Right renal pelvis (tissue), 4 donors: ENCODE measurements at regions not wholly inside any gene's neighbourhood (a gene's known extent, or its start where the extent isn't known, plus 50 kb on each side); places are given as distances from the start of the nearest gene placed in this dataset.

Experiments used
- DNase-seq, 4 donors: peaks; one replicate each; pipeline ENCODE4 v3.0.0-alpha.2; 2013; ENCODE audit warnings: low read depth in 4 of 4, low spot score in 3 of 4, missing footprints in 1 of 4

GRCh38 chr12:28876196-28876798, 272.8 kb upstream of the FAR2 start:
- DNase-seq, result no peak

GRCh38 chr12:28877854-28878253, 271.2 kb upstream of the FAR2 start:
- no peak for DNase-seq

DNA sequence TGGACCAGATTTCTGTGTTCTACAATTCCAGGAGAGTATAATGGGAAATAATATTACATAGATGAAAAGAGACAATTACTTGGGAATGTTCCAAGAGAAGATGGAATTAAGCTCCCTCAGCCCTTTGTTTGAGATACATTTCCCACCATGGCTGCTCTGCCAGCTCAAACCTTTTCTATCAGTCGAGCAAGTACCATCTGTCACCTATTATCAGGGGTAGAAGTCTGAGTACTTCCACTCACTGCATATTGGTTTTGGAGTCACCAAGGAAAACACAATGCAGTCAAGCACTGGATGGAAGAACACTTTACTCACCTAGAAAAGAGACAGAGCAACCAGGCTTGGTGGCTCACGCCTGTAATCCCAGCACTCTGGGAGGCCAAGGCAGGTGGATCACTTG, 270.4 kb upstream of the FAR2 start:
- DNase-seq, result no peak

- DNase-seq, result no peak
Measured at GRCh38 chr12:28879379-28879778, 269.7 kb upstream of the FAR2 start.

- DNase-seq, result no peak
Measured at GRCh38 chr12:28882444-28882843, 266.6 kb upstream of the FAR2 start.

GRCh38 chr12:28883406-28883997, 265.6 kb upstream of the FAR2 start:
- DNase-seq, result no peak

DNA sequence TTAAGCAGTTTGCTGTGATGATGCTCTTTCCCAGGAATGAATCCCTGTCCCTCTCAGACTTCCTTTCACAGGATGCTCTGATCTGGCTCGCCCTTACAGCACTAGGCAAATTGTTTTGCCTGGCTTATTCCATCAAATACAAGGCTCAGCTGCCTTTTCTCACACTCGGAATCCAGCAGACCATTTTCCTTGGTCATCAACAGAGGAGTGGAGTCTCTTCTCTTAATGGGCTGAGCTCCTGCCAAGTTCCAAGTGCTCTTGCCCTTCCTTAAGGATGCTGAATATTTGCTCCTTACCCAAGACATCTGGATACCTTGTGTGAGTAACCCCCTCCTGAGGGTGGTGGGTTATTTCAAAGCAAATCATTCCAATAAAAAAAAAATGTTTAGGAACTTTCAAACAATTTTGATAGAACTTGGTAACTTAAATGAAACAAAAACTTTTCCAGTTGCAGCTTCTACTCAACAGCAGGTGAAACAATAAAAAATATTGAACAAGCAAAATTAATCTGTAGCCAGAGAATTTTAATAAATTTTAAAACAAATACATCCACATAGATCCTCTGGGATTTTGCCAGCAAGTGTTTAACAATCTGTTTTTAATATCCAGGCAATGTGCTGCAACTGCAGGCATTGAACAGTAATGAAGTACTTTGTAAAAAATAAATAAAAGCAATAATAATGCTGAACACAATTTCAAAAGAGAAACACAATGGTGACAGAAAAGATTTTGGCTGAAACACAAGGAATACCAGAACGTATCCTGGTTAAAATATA, 264.0 kb upstream of the FAR2 start:
- DNase-seq, result no peak

DNA sequence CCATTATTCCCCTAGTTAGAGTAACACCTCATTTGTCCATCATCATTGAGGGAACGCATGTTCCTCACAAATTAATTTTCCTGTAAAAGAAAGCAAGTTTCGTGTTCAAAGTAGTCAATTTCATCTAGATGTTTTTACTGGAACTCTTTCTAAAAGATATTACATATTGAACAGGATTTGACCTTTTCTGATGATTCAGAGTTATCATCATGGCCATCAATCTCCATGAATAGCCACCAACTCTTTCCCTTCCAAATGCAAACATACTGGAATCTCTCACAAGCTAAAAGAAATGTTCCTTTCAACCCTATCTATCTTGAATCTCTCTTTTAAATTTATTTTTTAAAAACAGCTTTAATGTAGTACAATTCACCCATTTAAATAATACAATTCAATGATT, 263.1 kb upstream of the FAR2 start:
- no peak for DNase-seq

- no peak for DNase-seq
Measured at GRCh38 chr12:28887461-28887990, 261.6 kb upstream of the FAR2 start.

DNA sequence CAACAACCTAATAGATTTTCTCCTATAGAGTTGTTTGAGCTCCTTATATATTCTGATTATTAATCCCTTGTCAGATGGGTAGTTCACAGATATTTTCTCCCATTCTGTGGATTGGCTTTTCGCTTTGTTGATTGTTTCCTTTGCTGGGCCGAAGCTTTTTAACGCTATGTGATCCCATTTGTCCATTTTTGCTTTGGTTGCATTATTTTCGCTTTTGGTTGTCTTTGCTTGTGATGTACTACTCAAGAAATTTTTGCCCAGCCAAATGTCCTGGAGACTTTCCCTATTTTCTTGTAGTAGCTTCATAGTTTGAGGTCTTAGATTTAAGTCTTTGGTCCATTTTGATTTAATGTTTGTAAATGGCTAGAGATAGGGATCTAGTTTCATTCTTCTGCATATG, 258.4 kb upstream of the FAR2 start:
- no peak for DNase-seq

- no peak for DNase-seq
Measured at GRCh38 chr12:28891126-28891525, 258.0 kb upstream of the FAR2 start.

DNA sequence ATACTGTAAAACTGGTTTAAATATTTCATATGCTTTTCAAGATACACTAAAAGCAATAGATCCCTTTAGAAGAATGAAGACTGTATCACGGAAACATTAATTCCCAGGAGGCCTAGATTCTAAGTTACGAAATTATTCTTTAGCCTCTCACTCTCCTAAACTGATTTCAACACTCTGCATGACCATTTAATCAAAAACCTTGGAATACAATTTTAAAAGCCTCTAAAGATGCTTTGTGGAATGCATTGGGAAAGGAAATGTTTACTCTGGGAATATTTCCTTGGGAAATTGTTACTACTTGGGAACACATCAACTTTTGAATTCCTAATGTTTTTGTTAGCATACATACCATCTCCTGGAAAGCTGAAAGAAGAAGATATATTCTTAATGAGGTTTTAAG, 255.7 kb upstream of the FAR2 start:
- DNase-seq, result no peak

GRCh38 chr12:28893856-28894255, 255.2 kb upstream of the FAR2 start:
- DNase-seq, result no peak

GRCh38 chr12:28896421-28896820, 252.7 kb upstream of the FAR2 start:
- DNase-seq, result no peak

- no peak for DNase-seq
Measured at GRCh38 chr12:28898038-28898437, 251.0 kb upstream of the FAR2 start.

- no peak for DNase-seq
Measured at GRCh38 chr12:28899951-28900350, 249.1 kb upstream of the FAR2 start.

DNA sequence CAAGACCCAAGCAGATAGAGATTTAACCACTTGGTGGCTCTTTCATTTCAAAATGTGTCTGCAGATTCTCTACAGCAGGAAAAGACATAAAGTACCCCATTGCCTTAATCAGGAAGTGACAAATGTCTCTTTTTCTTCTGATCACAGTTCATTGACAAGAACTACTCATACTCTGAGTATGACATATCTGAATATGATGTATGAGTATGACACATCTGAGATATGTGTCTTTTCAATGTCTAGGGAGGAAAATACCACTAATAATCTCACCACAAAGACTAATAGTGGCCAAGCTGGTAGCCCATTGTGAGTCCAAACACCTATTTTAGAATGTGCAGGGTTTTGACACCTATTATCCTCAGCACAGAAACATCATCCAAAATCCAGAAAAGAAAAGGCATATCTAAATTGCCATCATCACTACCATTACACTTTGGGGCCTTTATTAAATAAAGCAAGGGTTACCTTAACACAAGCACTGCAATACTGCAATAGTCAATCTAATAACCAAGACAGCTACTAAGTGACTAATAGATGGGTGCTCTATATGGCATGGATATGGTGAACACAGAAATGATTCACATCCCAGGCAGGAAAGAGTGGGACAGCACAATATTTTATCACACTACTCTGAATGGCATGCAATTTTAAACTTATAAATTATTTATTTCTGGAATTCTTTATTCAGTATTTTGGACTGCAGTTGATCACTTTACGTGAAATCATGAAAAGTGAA, 243.7 kb upstream of the FAR2 start:
- DNase-seq, result no peak

- DNase-seq, result no peak
Measured at GRCh38 chr12:28908646-28909045, 240.4 kb upstream of the FAR2 start.

DNA sequence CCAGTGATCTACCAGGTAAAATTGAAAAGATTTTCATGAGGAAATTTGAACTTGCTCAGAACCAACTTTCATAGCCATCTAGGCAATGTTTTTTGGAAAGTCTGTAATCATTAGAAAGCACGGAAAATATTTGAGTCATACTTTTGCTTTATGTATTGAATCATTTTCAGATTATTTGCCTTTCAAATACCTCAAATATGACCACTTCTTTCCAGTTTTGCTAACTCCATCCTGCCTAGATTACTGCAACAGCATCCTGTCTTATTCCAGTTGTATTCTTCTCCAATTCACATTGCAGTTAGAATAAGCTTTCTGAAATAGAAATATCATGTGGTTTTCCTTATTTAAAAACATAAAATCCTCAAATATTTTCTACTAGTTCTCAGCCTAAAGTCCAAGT, 239.8 kb upstream of the FAR2 start:
- no peak for DNase-seq

GRCh38 chr12:28925719-28926376, 223.2 kb upstream of the FAR2 start:
- no peak for DNase-seq

DNA sequence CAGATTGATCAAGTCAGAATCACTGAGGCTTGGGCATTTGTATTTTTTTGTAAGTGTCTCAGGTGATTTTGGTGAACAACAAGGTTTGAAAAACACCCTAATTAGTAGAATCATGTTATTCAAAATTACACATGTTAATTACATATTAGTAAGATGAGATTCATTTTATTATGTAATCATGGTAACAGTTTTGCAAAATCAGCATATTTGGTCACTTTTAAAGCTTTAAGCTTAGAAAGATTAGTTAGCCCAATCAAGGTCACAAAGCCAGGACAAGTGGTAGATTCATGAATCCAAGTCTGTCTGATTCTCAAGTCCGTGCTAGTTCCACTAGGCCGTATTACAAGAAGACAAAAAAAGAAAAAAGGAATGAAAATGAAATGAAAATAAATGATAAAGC, 218.4 kb upstream of the FAR2 start:
- DNase-seq, result no peak
